Smooth muscle cell (in vitro differentiated cells): ENCODE measurements at regions not wholly inside any gene's neighbourhood (a gene's known extent, or its start where the extent isn't known, plus 50 kb on each side); places are given as distances from the start of the nearest gene placed in this dataset.

ENCODE experiments used
- DNase-seq: peaks from one replicate; lab custom pipeline; 2025; ENCODE audit not compliant: unreplicated experiment; lab: John Stamatoyannopoulos, UW
- H2AFZ ChIP-seq: fragments of 200-600 bp; sonication (generic); 2 replicates; pipeline ENCODE4 v1.6.0; 2016; ENCODE audit warnings: antibody characterized with exemption, low read depth, mild to moderate bottlenecking
- H3F3A ChIP-seq: fragments of 200-600 bp; sonication (generic); 2 replicates; pipeline ENCODE4 v1.6.0; 2017; ENCODE audit warnings: antibody characterized with exemption, low read depth
- H3K27ac ChIP-seq: fragments of 200-600 bp; sonication (generic); 2 replicates; pipeline ENCODE4 v1.5.1; 2016; ENCODE audit warnings: low read depth, mild to moderate bottlenecking
- H3K27me3 ChIP-seq: fragments of 200-600 bp; sonication (generic); 2 replicates; pipeline ENCODE4 v1.6.1; 2016; ENCODE audit warnings: low read depth, mild to moderate bottlenecking
- H3K36me3 ChIP-seq: fragments of 200-600 bp; sonication (generic); 2 replicates; pipeline ENCODE4 v1.5.1; 2016; ENCODE audit warnings: low read depth
- H3K4me1 ChIP-seq: fragments of 200-600 bp; sonication (generic); 2 replicates; pipeline ENCODE4 v1.5.1; 2016; ENCODE audit warnings: low read depth
- H3K4me2 ChIP-seq: fragments of 200-600 bp; sonication (generic); 2 replicates; pipeline ENCODE4 v1.6.0; 2016; ENCODE audit warnings: mild to moderate bottlenecking
- H3K4me3 ChIP-seq: fragments of 200-600 bp; sonication (generic); 2 replicates; pipeline ENCODE4 v1.5.1; 2016; ENCODE audit warnings: mild to moderate bottlenecking
- H3K79me2 ChIP-seq: fragments of 200-600 bp; sonication (generic); 2 replicates; pipeline ENCODE4 v1.6.0; 2016; ENCODE audit warnings: low read depth, mild to moderate bottlenecking
- H3K9ac ChIP-seq: fragments of 200-600 bp; sonication (generic); 2 replicates; pipeline ENCODE4 v1.6.0; 2016; ENCODE audit warnings: low read depth
- H3K9me3 ChIP-seq: fragments of 200-600 bp; sonication (generic); replicated peaks from 2 replicates; pipeline ENCODE4 v1.5.1; 2016; ENCODE audit warnings: low read depth
- H4K20me1 ChIP-seq: fragments of 200-600 bp; sonication (generic); 2 replicates; pipeline ENCODE4 v1.6.0; 2016; ENCODE audit warnings: low read depth
- CTCF ChIP-seq: fragments of 200-600 bp; sonication (generic); IDR thresholded peaks from 2 replicates; pipeline ENCODE4 v1.5.1; 2017; ENCODE audit warnings: borderline replicate concordance, mild to moderate bottlenecking, antibody characterized with exemption; ENCODE audit not compliant: insufficient read depth, poor library complexity, severe bottlenecking
- WGBS: methylation state at CpG from one replicate; pipeline ENCODE4 v1.1.7; 2016; ENCODE audit warnings: low lambda C conversion rate; 5-methylcytosine and 5-hydroxymethylcytosine counted together

- Histone ChIP-seq H2AFZ (no peak overlapping the region), H3K27me3 (no peaks in the 10 kb centered on the region), H4K20me1 (no peaks in the 10 kb centered on the region), H3K9ac (no peak overlapping the region), H3K4me3 (no peak overlapping the region), H3K36me3 (no peaks in the 10 kb centered on the region), H3K27ac (no peak overlapping the region), H3F3A (no peaks in the 10 kb centered on the region), H3K4me1 (peaks cover 12% of the 10 kb centered on the region), H3K9me3 (no peaks in the 10 kb centered on the region), H3K4me2 (no peak overlapping the region), H3K79me2 (no peaks in the 10 kb centered on the region)
- no peak for TF ChIP-seq CTCF
- WGBS: 92% methylated on average over 5 of the region's 5 CpGs
- no peak for DNase-seq
These were observed 76.6 kb downstream of the EDN1 start for GRCh38 chr6:12366731-12367130.

GRCh38 chr6:12367412-12367811 is 77.3 kb downstream of the EDN1 start:
- no peaks in the 10 kb centered on the region for H3K79me2 ChIP-seq
- H3K4me3 ChIP-seq: no peak overlapping the region
- H3K9me3 ChIP-seq: no peaks in the 10 kb centered on the region
- H3K27me3 ChIP-seq: no peaks in the 10 kb centered on the region
- no peak overlapping the region for H3K4me2 ChIP-seq
- H3K36me3 ChIP-seq: no peaks in the 10 kb centered on the region
- H4K20me1 ChIP-seq: no peaks in the 10 kb centered on the region
- no peak overlapping the region for H3K27ac ChIP-seq
- no peak overlapping the region for H3K9ac ChIP-seq
- no peak for TF ChIP-seq CTCF
- no peaks in the 10 kb centered on the region for H3F3A ChIP-seq
- H3K4me1 ChIP-seq: peaks cover 12% of the 10 kb centered on the region
- H2AFZ ChIP-seq: no peak overlapping the region
- DNase-seq: no peak
- 92% methylated on average over 1 of the region's 1 CpG for WGBS

DNA sequence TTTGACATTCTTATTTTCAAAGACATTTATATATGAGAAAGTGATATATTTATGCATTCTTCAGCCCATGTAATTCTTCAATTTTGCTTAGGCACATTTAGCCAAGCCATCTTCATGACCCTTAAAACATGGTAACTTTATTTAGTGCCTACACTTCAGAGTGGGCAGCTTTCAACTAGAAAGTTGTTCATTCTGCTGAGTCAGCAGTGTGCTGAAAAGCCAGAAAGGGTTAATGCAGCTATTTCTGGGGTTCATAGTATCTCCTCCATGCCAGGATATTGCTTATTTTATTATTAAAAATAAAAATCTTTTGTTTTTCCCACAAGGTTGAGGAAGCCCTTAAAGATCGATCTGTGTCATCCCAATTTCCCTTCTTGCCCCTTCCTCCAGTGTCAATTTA is 79.2 kb downstream of the EDN1 start:
- WGBS: 100% methylated on average over 1 of the region's 1 CpG
- no peaks in the 10 kb centered on the region for H3F3A ChIP-seq
- H3K4me2 ChIP-seq: no peak overlapping the region
- H3K4me3 ChIP-seq: no peak overlapping the region
- H3K27me3 ChIP-seq: no peaks in the 10 kb centered on the region
- H4K20me1 ChIP-seq: no peaks in the 10 kb centered on the region
- no peak for DNase-seq
- no peaks in the 10 kb centered on the region for H3K36me3 ChIP-seq
- H3K4me1 ChIP-seq: peaks cover 12% of the 10 kb centered on the region
- TF ChIP-seq CTCF: no peak
- no peak overlapping the region for H3K9ac ChIP-seq
- H3K9me3 ChIP-seq: no peaks in the 10 kb centered on the region
- H3K79me2 ChIP-seq: no peaks in the 10 kb centered on the region
- no peak overlapping the region for H3K27ac ChIP-seq
- H2AFZ ChIP-seq: no peak overlapping the region

GRCh38 chr6:12369781-12370262 is 79.7 kb downstream of the EDN1 start:
- Histone ChIP-seq H3K36me3 (no peaks in the 10 kb centered on the region), H3K4me1 (peaks cover 12% of the 10 kb centered on the region), H3K27ac (no peak overlapping the region), H3K9ac (no peak overlapping the region), H3K27me3 (no peaks in the 10 kb centered on the region), H3K9me3 (no peaks in the 10 kb centered on the region), H4K20me1 (no peaks in the 10 kb centered on the region), H3K79me2 (no peaks in the 10 kb centered on the region), H3K4me3 (no peak overlapping the region), H2AFZ (no peak overlapping the region), H3K4me2 (no peak overlapping the region), H3F3A (no peaks in the 10 kb centered on the region)
- TF ChIP-seq CTCF: no peak
- DNase-seq: no peak
- 76% methylated on average over 11 of the region's 11 CpGs for WGBS
